GM23338 (cell line): ENCODE measurements at regions not wholly inside any gene's neighbourhood (a gene's known extent, or its start where the extent isn't known, plus 50 kb on each side); places are given as distances from the start of the nearest gene placed in this dataset.

ENCODE experiments used
- ATAC-seq: fragments of 200-7000 bp; cut with Tn5 transposase; 3 replicates; pipeline ENCODE4 v1.9.1; 2020
- DNase-seq: peaks from one replicate; pipeline ENCODE4 v3.0.0-alpha.2; 2015; ENCODE audit warnings: low spot score
- H2AFZ ChIP-seq: fragments of 200-600 bp; sonication (generic); 2 replicates; pipeline ENCODE4 v1.8.0; 2016; ENCODE audit warnings: antibody characterized with exemption, mild to moderate bottlenecking, moderate library complexity
- H3F3A ChIP-seq: fragments of 200-600 bp; sonication (generic); replicated peaks from 2 replicates; pipeline ENCODE4 v1.8.0; 2017; ENCODE audit warnings: antibody characterized with exemption, mixed run types, low read depth
- H3K27ac ChIP-seq: fragments of 200-600 bp; sonication (generic); 2 replicates; pipeline ENCODE4 v1.6.1; 2016; ENCODE audit warnings: low read depth
- H3K27me3 ChIP-seq: fragments of 200-600 bp; sonication (generic); 2 replicates; pipeline ENCODE4 v1.8.0; 2016; ENCODE audit warnings: mild to moderate bottlenecking, mixed run types, moderate library complexity; ENCODE audit not compliant: insufficient read depth
- H3K36me3 ChIP-seq: fragments of 200-600 bp; sonication (generic); 2 replicates; pipeline ENCODE4 v1.8.0; 2016; ENCODE audit warnings: mild to moderate bottlenecking; ENCODE audit not compliant: insufficient read depth
- H3K4me1 ChIP-seq: fragments of 200-600 bp; sonication (generic); 2 replicates; pipeline ENCODE4 v1.8.0; 2016; ENCODE audit warnings: mild to moderate bottlenecking, moderate library complexity; ENCODE audit not compliant: insufficient read depth
- H3K4me2 ChIP-seq: fragments of 200-600 bp; sonication (generic); 2 replicates; pipeline ENCODE4 v1.7.1; 2017; ENCODE audit warnings: mixed run types
- H3K4me3 ChIP-seq: fragments of 200-600 bp; sonication (generic); 2 replicates; pipeline ENCODE4 v1.6.1; 2016; ENCODE audit warnings: mixed run types
- H3K79me2 ChIP-seq: fragments of 200-600 bp; sonication (generic); replicated peaks from 2 replicates; pipeline ENCODE4 v1.8.0; 2017; ENCODE audit warnings: mild to moderate bottlenecking; ENCODE audit not compliant: insufficient read depth
- H3K9me2 ChIP-seq: fragments of 200-600 bp; sonication (generic); 2 replicates; pipeline ENCODE4 v1.8.0; 2017; ENCODE audit not compliant: insufficient read depth
- H4K20me1 ChIP-seq: fragments of 200-600 bp; sonication (generic); replicated peaks from 2 replicates; pipeline ENCODE4 v1.8.0; 2017; ENCODE audit warnings: mild to moderate bottlenecking; ENCODE audit not compliant: insufficient read depth
- H3K27ac Mint-ChIP-seq: 2 replicates; pipeline ENCODE4 v1.8.0; 2020; ENCODE audit warnings: inconsistent platforms, mild to moderate bottlenecking, moderate library complexity, mixed read lengths
- H3K27me3 Mint-ChIP-seq: 3 replicates; pipeline ENCODE4 v1.8.0; 2022; ENCODE audit warnings: low read depth, mild to moderate bottlenecking, moderate library complexity, mixed read lengths, inconsistent platforms; ENCODE audit not compliant: insufficient read depth, poor library complexity
- H3K36me3 Mint-ChIP-seq: 3 replicates; pipeline ENCODE4 v1.8.0; 2021; ENCODE audit warnings: low read depth, mild to moderate bottlenecking, inconsistent platforms, moderate library complexity, mixed read lengths
- H3K4me1 Mint-ChIP-seq: 3 replicates; pipeline ENCODE4 v1.8.0; 2020; ENCODE audit warnings: mild to moderate bottlenecking, inconsistent platforms, mixed read lengths
- H3K4me3 Mint-ChIP-seq: 3 replicates; pipeline ENCODE4 v1.8.0; 2021; ENCODE audit warnings: moderate library complexity, mild to moderate bottlenecking, inconsistent platforms, mixed read lengths
- H3K9me3 Mint-ChIP-seq: 3 replicates; pipeline ENCODE4 v1.8.0; 2020; ENCODE audit warnings: moderate library complexity, mild to moderate bottlenecking, inconsistent platforms, mixed read lengths
- EZH2phosphoT487 ChIP-seq: fragments of 200-600 bp; sonication (generic); IDR thresholded peaks from one replicate; pipeline ENCODE4 v1.8.1; 2018; ENCODE audit warnings: antibody characterized with exemption; ENCODE audit not compliant: unreplicated experiment
- NANOG ChIP-seq: IDR thresholded peaks from 2 replicates; pipeline ENCODE4 v1.6.1; 2016; ENCODE audit warnings: antibody characterized with exemption, borderline replicate concordance
- STAT1 ChIP-seq: IDR thresholded peaks from one replicate; pipeline ENCODE4 v1.6.1; 2016; ENCODE audit warnings: antibody characterized with exemption; ENCODE audit not compliant: unreplicated experiment
- ZNF114 ChIP-seq: fragments of 250-450 bp; sonication (Bioruptor Pico); IDR thresholded peaks from 2 replicates; pipeline ENCODE4 v1.5.0; 2020; ENCODE audit warnings: mild to moderate bottlenecking, moderate library complexity
- ZNF331 ChIP-seq: fragments of 250-450 bp; sonication (Bioruptor Pico); IDR thresholded peaks from 2 replicates; pipeline ENCODE4 v1.5.0; 2020; ENCODE audit warnings: low read depth, mild to moderate bottlenecking, moderate library complexity
- TF ChIP-seq, protein P1 (sequence below): IDR thresholded peaks from one replicate; pipeline ENCODE4 v1.6.1; 2018; ENCODE audit warnings: antibody characterized with exemption; ENCODE audit not compliant: unreplicated experiment
- TF ChIP-seq, protein P2 (sequence below): fragments of 250-450 bp; sonication (Bioruptor Pico); IDR thresholded peaks from 2 replicates; pipeline ENCODE4 v1.5.0; 2020; ENCODE audit warnings: mild to moderate bottlenecking, moderate library complexity

GRCh38 chr10:78247266-78247665 lies 213.6 kb downstream of the RPS24 start:
- Histone ChIP-seq H3K79me2 (no peaks in the 10 kb centered on the region), H3K4me2 (no peak overlapping the region), H3K36me3 (no peaks in the 10 kb centered on the region), H3K4me1 (no peaks in the 10 kb centered on the region), H3K27ac (no peak overlapping the region), H2AFZ (no peak overlapping the region), H4K20me1 (no peaks in the 10 kb centered on the region), H3K27me3 (no peaks in the 10 kb centered on the region), H3K4me3 (no peak overlapping the region), H3F3A (no peaks in the 10 kb centered on the region), H3K9me2 (no peaks in the 10 kb centered on the region)
- Mint-ChIP-seq H3K9me3 (peaks cover 36% of the 10 kb centered on the region), H3K27me3 (peaks cover 2% of the 10 kb centered on the region), H3K27ac (no peak overlapping the region), H3K4me1 (peaks cover 8% of the 10 kb centered on the region), H3K4me3 (no peak overlapping the region), H3K36me3 (peaks cover 17% of the 10 kb centered on the region)
- DNase-seq (no peak), ATAC-seq (no peak)
- TF ChIP-seq, protein P1, sequence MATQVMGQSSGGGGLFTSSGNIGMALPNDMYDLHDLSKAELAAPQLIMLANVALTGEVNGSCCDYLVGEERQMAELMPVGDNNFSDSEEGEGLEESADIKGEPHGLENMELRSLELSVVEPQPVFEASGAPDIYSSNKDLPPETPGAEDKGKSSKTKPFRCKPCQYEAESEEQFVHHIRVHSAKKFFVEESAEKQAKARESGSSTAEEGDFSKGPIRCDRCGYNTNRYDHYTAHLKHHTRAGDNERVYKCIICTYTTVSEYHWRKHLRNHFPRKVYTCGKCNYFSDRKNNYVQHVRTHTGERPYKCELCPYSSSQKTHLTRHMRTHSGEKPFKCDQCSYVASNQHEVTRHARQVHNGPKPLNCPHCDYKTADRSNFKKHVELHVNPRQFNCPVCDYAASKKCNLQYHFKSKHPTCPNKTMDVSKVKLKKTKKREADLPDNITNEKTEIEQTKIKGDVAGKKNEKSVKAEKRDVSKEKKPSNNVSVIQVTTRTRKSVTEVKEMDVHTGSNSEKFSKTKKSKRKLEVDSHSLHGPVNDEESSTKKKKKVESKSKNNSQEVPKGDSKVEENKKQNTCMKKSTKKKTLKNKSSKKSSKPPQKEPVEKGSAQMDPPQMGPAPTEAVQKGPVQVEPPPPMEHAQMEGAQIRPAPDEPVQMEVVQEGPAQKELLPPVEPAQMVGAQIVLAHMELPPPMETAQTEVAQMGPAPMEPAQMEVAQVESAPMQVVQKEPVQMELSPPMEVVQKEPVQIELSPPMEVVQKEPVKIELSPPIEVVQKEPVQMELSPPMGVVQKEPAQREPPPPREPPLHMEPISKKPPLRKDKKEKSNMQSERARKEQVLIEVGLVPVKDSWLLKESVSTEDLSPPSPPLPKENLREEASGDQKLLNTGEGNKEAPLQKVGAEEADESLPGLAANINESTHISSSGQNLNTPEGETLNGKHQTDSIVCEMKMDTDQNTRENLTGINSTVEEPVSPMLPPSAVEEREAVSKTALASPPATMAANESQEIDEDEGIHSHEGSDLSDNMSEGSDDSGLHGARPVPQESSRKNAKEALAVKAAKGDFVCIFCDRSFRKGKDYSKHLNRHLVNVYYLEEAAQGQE, result no peak
- TF ChIP-seq, protein P2, sequence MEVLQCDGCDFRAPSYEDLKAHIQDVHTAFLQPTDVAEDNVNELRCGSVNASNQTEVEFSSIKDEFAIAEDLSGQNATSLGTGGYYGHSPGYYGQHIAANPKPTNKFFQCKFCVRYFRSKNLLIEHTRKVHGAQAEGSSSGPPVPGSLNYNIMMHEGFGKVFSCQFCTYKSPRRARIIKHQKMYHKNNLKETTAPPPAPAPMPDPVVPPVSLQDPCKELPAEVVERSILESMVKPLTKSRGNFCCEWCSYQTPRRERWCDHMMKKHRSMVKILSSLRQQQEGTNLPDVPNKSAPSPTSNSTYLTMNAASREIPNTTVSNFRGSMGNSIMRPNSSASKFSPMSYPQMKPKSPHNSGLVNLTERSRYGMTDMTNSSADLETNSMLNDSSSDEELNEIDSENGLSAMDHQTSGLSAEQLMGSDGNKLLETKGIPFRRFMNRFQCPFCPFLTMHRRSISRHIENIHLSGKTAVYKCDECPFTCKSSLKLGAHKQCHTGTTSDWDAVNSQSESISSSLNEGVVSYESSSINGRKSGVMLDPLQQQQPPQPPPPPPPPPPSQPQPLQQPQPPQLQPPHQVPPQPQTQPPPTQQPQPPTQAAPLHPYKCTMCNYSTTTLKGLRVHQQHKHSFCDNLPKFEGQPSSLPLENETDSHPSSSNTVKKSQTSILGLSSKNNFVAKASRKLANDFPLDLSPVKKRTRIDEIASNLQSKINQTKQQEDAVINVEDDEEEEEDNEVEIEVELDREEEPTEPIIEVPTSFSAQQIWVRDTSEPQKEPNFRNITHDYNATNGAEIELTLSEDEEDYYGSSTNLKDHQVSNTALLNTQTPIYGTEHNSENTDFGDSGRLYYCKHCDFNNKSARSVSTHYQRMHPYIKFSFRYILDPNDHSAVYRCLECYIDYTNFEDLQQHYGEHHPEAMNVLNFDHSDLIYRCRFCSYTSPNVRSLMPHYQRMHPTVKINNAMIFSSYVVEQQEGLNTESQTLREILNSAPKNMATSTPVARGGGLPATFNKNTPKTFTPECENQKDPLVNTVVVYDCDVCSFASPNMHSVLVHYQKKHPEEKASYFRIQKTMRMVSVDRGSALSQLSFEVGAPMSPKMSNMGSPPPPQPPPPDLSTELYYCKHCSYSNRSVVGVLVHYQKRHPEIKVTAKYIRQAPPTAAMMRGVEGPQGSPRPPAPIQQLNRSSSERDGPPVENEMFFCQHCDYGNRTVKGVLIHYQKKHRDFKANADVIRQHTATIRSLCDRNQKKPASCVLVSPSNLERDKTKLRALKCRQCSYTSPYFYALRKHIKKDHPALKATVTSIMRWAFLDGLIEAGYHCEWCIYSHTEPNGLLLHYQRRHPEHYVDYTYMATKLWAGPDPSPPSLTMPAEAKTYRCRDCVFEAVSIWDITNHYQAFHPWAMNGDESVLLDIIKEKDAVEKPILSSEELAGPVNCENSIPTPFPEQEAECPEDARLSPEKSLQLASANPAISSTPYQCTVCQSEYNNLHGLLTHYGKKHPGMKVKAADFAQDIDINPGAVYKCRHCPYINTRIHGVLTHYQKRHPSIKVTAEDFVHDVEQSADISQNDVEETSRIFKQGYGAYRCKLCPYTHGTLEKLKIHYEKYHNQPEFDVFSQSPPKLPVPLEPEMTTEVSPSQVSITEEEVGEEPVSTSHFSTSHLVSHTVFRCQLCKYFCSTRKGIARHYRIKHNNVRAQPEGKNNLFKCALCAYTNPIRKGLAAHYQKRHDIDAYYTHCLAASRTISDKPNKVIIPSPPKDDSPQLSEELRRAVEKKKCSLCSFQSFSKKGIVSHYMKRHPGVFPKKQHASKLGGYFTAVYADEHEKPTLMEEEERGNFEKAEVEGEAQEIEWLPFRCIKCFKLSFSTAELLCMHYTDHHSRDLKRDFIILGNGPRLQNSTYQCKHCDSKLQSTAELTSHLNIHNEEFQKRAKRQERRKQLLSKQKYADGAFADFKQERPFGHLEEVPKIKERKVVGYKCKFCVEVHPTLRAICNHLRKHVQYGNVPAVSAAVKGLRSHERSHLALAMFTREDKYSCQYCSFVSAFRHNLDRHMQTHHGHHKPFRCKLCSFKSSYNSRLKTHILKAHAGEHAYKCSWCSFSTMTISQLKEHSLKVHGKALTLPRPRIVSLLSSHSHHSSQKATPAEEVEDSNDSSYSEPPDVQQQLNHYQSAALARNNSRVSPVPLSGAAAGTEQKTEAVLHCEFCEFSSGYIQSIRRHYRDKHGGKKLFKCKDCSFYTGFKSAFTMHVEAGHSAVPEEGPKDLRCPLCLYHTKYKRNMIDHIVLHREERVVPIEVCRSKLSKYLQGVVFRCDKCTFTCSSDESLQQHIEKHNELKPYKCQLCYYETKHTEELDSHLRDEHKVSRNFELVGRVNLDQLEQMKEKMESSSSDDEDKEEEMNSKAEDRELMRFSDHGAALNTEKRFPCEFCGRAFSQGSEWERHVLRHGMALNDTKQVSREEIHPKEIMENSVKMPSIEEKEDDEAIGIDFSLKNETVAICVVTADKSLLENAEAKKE (CRISPR knock-in tag), result no peak
- TF ChIP-seq EZH2phosphoT487, result no peak
- no peak for TF ChIP-seq ZNF331 (CRISPR knock-in tag)
- TF ChIP-seq ZNF114 (CRISPR knock-in tag), result no peak
- TF ChIP-seq STAT1, result no peak
- no peak for TF ChIP-seq NANOG
